GM10266 (cell line): ENCODE measurements at regions not wholly inside any gene's neighbourhood (a gene's known extent, or its start where the extent isn't known, plus 50 kb on each side); places are given as distances from the start of the nearest gene placed in this dataset.

ENCODE experiments used
- DNase-seq: peaks from one replicate; pipeline ENCODE4 v3.0.0; 2012; ENCODE audit errors: extremely low spot score
- TF ChIP-seq, protein P1 (sequence below): IDR thresholded peaks from 2 replicates; pipeline ENCODE4 v1.5.1; 2012; ENCODE audit warnings: mild to moderate bottlenecking, low read depth; ENCODE audit not compliant: control insufficient read depth, insufficient read depth; ENCODE audit errors: missing control alignments

DNA sequence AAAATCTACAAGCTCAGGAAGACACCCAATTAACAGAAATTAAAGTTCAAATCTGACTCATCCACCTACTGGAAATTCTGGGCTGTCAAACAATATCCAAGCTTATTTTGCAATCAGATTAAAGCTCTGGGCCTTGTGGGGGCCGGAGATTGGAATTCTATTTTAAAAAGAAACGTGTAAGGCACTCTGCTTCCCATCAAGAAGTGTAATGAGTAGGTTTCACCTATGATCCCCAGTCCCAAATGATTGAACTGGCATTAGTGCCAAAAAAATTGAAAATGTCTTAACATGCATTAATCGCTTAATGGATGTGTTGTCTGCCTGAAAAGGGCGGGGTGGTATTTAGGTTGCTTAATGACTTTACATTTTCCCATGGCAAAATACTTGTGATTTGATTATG lies 542.4 kb upstream of the BTBD3 start:
- TF ChIP-seq, protein P1, sequence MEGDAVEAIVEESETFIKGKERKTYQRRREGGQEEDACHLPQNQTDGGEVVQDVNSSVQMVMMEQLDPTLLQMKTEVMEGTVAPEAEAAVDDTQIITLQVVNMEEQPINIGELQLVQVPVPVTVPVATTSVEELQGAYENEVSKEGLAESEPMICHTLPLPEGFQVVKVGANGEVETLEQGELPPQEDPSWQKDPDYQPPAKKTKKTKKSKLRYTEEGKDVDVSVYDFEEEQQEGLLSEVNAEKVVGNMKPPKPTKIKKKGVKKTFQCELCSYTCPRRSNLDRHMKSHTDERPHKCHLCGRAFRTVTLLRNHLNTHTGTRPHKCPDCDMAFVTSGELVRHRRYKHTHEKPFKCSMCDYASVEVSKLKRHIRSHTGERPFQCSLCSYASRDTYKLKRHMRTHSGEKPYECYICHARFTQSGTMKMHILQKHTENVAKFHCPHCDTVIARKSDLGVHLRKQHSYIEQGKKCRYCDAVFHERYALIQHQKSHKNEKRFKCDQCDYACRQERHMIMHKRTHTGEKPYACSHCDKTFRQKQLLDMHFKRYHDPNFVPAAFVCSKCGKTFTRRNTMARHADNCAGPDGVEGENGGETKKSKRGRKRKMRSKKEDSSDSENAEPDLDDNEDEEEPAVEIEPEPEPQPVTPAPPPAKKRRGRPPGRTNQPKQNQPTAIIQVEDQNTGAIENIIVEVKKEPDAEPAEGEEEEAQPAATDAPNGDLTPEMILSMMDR = no peak
- no peak for DNase-seq

GRCh38 chr20:11375966-11376365 lies 541.7 kb upstream of the BTBD3 start:
- DNase-seq = no peak
- TF ChIP-seq, protein P1 = no peak

GRCh38 chr20:11376420-11376819 lies 541.3 kb upstream of the BTBD3 start:
- TF ChIP-seq, protein P1 = no peak
- no peak for DNase-seq

- no peak for DNase-seq
- TF ChIP-seq, protein P1 = no peak
Observed at GRCh38 chr20:11376998-11377397, 540.7 kb upstream of the BTBD3 start.

GRCh38 chr20:11377761-11378160 lies 539.9 kb upstream of the BTBD3 start:
- DNase-seq = no peak
- TF ChIP-seq, protein P1 = no peak

GRCh38 chr20:11378252-11378651 lies 539.4 kb upstream of the BTBD3 start:
- TF ChIP-seq, protein P1 = no peak
- no peak for DNase-seq

GRCh38 chr20:11379257-11380011 lies 538.3 kb upstream of the BTBD3 start:
- DNase-seq = no peak
- TF ChIP-seq, protein P1 = no peak
